ENCODE measurements at regions not wholly inside any gene's neighbourhood (a gene's known extent, or its start where the extent isn't known, plus 50 kb on each side); places are given as distances from the start of the nearest gene placed in this dataset.

DNA sequence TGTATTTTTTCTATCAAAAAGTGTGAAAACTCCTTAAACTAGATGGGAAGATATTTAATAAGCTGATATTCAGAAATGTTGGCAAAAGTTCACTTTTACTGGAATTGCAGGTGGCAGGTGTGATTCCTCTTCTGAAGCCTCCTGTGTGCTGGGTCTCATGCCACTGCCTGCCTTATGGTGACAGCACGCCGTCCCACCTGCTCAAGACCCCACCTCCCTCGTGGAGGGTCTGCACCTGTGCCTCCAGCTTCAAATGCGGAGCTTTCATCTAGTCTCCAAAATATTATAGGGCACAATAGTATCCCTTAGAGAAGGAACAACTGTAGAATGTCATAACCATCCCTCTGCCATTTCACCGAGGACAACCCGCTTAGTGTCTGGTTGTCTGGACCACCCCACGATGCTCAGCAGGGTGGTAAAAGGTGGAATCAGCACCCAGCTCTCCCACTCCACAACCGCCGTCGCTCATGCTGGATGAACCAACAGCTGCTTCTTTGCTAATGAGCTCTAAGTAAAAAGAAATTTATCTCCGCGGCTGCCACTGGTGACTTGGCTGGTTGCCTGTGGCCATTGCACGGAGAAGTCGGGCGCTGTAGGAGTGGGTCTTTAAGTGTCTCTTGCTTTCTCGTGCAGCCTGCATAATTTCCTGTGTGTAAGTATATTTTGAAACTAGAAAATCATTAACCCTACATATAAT lies 119.3 kb upstream of the TCERG1L start:
- TF ChIP-seq, protein P1, sequence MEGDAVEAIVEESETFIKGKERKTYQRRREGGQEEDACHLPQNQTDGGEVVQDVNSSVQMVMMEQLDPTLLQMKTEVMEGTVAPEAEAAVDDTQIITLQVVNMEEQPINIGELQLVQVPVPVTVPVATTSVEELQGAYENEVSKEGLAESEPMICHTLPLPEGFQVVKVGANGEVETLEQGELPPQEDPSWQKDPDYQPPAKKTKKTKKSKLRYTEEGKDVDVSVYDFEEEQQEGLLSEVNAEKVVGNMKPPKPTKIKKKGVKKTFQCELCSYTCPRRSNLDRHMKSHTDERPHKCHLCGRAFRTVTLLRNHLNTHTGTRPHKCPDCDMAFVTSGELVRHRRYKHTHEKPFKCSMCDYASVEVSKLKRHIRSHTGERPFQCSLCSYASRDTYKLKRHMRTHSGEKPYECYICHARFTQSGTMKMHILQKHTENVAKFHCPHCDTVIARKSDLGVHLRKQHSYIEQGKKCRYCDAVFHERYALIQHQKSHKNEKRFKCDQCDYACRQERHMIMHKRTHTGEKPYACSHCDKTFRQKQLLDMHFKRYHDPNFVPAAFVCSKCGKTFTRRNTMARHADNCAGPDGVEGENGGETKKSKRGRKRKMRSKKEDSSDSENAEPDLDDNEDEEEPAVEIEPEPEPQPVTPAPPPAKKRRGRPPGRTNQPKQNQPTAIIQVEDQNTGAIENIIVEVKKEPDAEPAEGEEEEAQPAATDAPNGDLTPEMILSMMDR (IDR thresholded peaks at IDR 0.05), result no peak
- no peak for TF ChIP-seq POLR2AphosphoS5 (IDR thresholded peaks at IDR 0.05)
- no peak for TF ChIP-seq EP300 (IDR thresholded peaks at IDR 0.05)
- TF ChIP-seq POLR2A (IDR thresholded peaks at IDR 0.05; ENCODE audit: low read depth), result no peak
